ENCODE measurements at regions not wholly inside any gene's neighbourhood (a gene's known extent, or its start where the extent isn't known, plus 50 kb on each side); places are given as distances from the start of the nearest gene placed in this dataset.

DNA sequence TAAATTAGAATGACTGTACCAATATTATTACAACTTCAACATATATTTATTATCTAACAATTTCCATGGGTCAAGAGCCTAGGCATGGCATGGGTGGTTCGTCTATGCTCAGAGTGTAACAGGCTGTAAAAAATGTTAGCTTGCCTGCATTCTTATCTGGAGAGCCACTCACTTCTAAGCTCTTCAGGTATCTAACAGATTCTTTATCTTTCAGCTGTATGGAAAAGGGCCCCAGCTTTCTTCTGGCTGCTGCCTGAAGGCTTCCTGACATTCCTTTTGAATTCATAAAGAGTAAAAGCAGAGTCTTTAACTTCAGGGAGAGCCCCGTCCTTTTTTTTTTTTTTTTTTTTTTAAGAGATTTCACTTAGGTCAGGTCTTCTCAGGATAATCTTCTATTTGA is 648.8 kb downstream of the NXPH1 start:
- no TSS peak for BruUV-seq (replicated peaks)
- Histone ChIP-seq H3K4me1 (ENCODE audit: control insufficient read depth, insufficient read depth, low read length) (no peaks in the 10 kb centered on the region), H3K9me1 (ENCODE audit: insufficient read depth, low read length) (no peaks in the 10 kb centered on the region), H3K27ac (ENCODE audit: insufficient read depth, low read length) (no peak overlapping the region), H3K18ac (ENCODE audit: low read depth, low read length) (no peak overlapping the region), H2AK9ac (replicated peaks; ENCODE audit: low read depth, low read length, poor library complexity) (no peak overlapping the region), H2BK20ac (ENCODE audit: low read depth, low read length) (no peak overlapping the region), H3K36me3 (ENCODE audit: control insufficient read depth, insufficient read depth, low read length) (no peaks in the 10 kb centered on the region), H3K56ac (ENCODE audit: extremely low read depth, insufficient read depth, low read length) (no peak overlapping the region), H4K91ac (ENCODE audit: insufficient read depth, low read depth, low read length) (no peak overlapping the region), H3K23ac (ENCODE audit: low read depth, low read length) (no peak overlapping the region), H3K79me1 (ENCODE audit: low read depth in 1 of 2, low read length in 2 of 2) (no peaks in the 10 kb centered on the region), H3K4ac (ENCODE audit: low read depth, low read length) (no peak overlapping the region), H3K4me3 (ENCODE audit: insufficient read depth, low read depth, low read length) (no peak overlapping the region), H3K9ac (ENCODE audit: low read depth, low read length) (no peak overlapping the region), H2BK15ac (ENCODE audit: low read depth, low read length) (no peak overlapping the region), H2BK120ac (ENCODE audit: low read depth, low read length) (no peak overlapping the region), H3K27me3 (ENCODE audit: control insufficient read depth, insufficient read depth, low read length) (no peaks in the 10 kb centered on the region), H3K9me3 (ENCODE audit: control insufficient read depth, insufficient read depth, low read length) (peaks cover 11% of the 10 kb centered on the region; the same call in 1 of the 2 replicates), H2BK5ac (ENCODE audit: low read depth, low read length, poor library complexity, severe bottlenecking) (no peak overlapping the region), H3K4me2 (ENCODE audit: low read depth, low read length) (no peak overlapping the region), H2AK5ac (ENCODE audit: low read depth, low read length) (no peak overlapping the region), H4K20me1 (ENCODE audit: insufficient read depth, low read length) (no peaks in the 10 kb centered on the region), H4K8ac (ENCODE audit: low read depth in 2 of 2, low read length in 2 of 2) (no peak overlapping the region), H2AFZ (replicated peaks; ENCODE audit: low read length, poor library complexity) (no peak overlapping the region), H3K14ac (replicated peaks; ENCODE audit: low read depth, low read length) (no peak overlapping the region), H4K5ac (ENCODE audit: low read depth, low read length) (no peak overlapping the region)
- ChIA-PET CTCF (no interaction called here), POLR2A (ENCODE audit: unreplicated experiment) (no interaction called here)
- intact Hi-C loops (cut with micrococcal nuclease) = no loop called here
- TF ChIP-seq MXI1 (IDR thresholded peaks at IDR 0.05; ENCODE audit: borderline replicate concordance, low read depth, low read length) (no peak), NFE2L2 (IDR thresholded peaks at IDR 0.05; ENCODE audit: low read depth, low read length) (no peak), SMC3 (IDR thresholded peaks at IDR 0.05; ENCODE audit: low read depth, low read length) (no peak), POLR2A (IDR thresholded peaks at IDR 0.05; ENCODE audit: low read depth, low read length) (no peak), MAZ (IDR thresholded peaks at IDR 0.05; ENCODE audit: borderline replicate concordance, low read depth, low read length) (no peak)
- WGBS, 2 experiments (ENCODE audit: extremely low coverage in 2 of 2, insufficient read length in 1 of 2) = no CpG with 5 or more reads among the region's 2 CpGs
- in situ Hi-C loops (cut with MboI; ENCODE audit: low sequenced_read_pairs) = no loop called here
- dilution Hi-C loops (cut with HindIII; ENCODE audit: low sequenced_read_pairs, unreplicated experiment) = no loop called here
- ATAC-seq (ENCODE audit: low read depth) (no peak), DNase-seq (no peak)

All from IMR-90 (cell line).